Activated CD4-positive, alpha-beta T cell treated with anti-CD3 and anti-CD28 coated beads, Interleukin-2, amount 50 U/mL, for 48 hours (primary cell): ENCODE measurements at regions not wholly inside any gene's neighbourhood (a gene's known extent, or its start where the extent isn't known, plus 50 kb on each side); places are given as distances from the start of the nearest gene placed in this dataset.

Source experiments
- DNase-seq, 2 experiments: peaks; one replicate each; pipeline ENCODE4 v3.0.0-alpha.2; 2020

- DNase-seq: no peak
Measured at GRCh38 chr18:46393230-46393629, 263.8 kb downstream of the LOXHD1 start.

- no peak for DNase-seq
Measured at GRCh38 chr18:46393961-46394360, 263.1 kb downstream of the LOXHD1 start.

- DNase-seq: no peak
Measured at GRCh38 chr18:46395795-46396194, 261.2 kb downstream of the LOXHD1 start.

GRCh38 chr18:46397174-46397573 is 259.8 kb downstream of the LOXHD1 start:
- DNase-seq: no peak

GRCh38 chr18:46398005-46398404 is 259.0 kb downstream of the LOXHD1 start:
- no peak for DNase-seq

GRCh38 chr18:46398625-46399024 is 258.4 kb downstream of the LOXHD1 start:
- DNase-seq: no peak

GRCh38 chr18:46399303-46399702 is 257.7 kb downstream of the LOXHD1 start:
- no peak for DNase-seq

- DNase-seq: no peak
Measured at GRCh38 chr18:46400449-46400848, 256.6 kb downstream of the LOXHD1 start.

- DNase-seq: no peak
Measured at GRCh38 chr18:46401486-46402070, 255.4 kb downstream of the LOXHD1 start.

GRCh38 chr18:46402396-46402795 is 254.6 kb downstream of the LOXHD1 start:
- DNase-seq: no peak

GRCh38 chr18:46402945-46403344 is 254.1 kb downstream of the LOXHD1 start:
- DNase-seq: no peak

- no peak for DNase-seq
Measured at GRCh38 chr18:46405832-46406538, 251.0 kb downstream of the LOXHD1 start.

GRCh38 chr18:46406539-46406932 is 250.5 kb downstream of the LOXHD1 start:
- DNase-seq: no peak

GRCh38 chr18:46407486-46408166 is 249.4 kb downstream of the LOXHD1 start:
- DNase-seq: no peak

GRCh38 chr18:46408334-46408987 is 248.6 kb downstream of the LOXHD1 start:
- no peak for DNase-seq

- DNase-seq: no peak
Measured at GRCh38 chr18:46411191-46411828, 245.7 kb downstream of the LOXHD1 start.

- no peak for DNase-seq
Measured at GRCh38 chr18:46411867-46412690, 244.9 kb downstream of the LOXHD1 start.

GRCh38 chr18:46412916-46413315 is 244.1 kb downstream of the LOXHD1 start:
- no peak for DNase-seq

- no peak for DNase-seq
Measured at GRCh38 chr18:46413684-46414083, 243.3 kb downstream of the LOXHD1 start.

- DNase-seq: no peak
Measured at GRCh38 chr18:46414863-46415262, 242.2 kb downstream of the LOXHD1 start.

GRCh38 chr18:46415532-46416252 is 241.3 kb downstream of the LOXHD1 start:
- no peak for DNase-seq
